ENCODE measurements at regions not wholly inside any gene's neighbourhood (a gene's known extent, or its start where the extent isn't known, plus 50 kb on each side); places are given as distances from the start of the nearest gene placed in this dataset.

DNA sequence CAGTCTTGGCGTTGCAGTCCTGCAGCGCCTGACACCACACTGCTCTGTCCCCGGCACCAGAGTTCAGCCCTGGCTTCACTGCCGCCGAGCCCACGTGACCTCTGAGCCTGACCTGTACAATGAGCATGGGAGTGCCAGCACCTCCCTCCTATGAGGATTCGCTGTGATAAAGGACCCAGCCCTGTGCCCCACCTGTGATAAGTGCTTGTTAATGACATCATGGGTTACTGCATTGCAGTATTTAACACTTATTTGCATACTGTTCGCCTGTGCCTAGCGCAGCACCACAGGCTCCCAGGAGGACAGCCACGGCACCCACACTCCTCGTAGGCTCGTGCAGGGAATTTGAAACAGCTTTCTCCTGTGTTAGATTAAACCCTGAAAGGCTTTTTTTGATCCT, 118.2 kb upstream of the GSC start:
- TF ChIP-seq CTCF (IDR thresholded peaks at IDR 0.05) (no peak), POLR2A (IDR thresholded peaks at IDR 0.05) (peak in 1 of 2 donors; percentile 46), POLR2AphosphoS5 (IDR thresholded peaks at IDR 0.05) (no peak)
